ENCODE measurements at regions not wholly inside any gene's neighbourhood (a gene's known extent, or its start where the extent isn't known, plus 50 kb on each side); places are given as distances from the start of the nearest gene placed in this dataset.

GRCh38 chr4:171448358-171448757, 364.8 kb upstream of the GALNTL6 start:
- Histone ChIP-seq H3K36me3 (ENCODE audit: control insufficient read depth, insufficient read depth, low read length) (no peaks in the 10 kb centered on the region), H3K9me3 (ENCODE audit: control insufficient read depth, low read length) (no peaks in the 10 kb centered on the region), H3K27me3 (ENCODE audit: control insufficient read depth, insufficient read depth, low read length) (no peaks in the 10 kb centered on the region), H3K9ac (no peak overlapping the region), H3K4me3 (ENCODE audit: low read depth, low read length) (no peak overlapping the region), H3K4me1 (no peaks in the 10 kb centered on the region), H3K79me2 (no peaks in the 10 kb centered on the region), H3K4me2 (ENCODE audit: low read length) (no peak overlapping the region), H3K27ac (no peak overlapping the region), H2AFZ (no peak overlapping the region)
- TF ChIP-seq CTCF (IDR thresholded peaks at IDR 0.05) = no peak

GRCh38 chr4:171441300-171441941, 371.8 kb upstream of the GALNTL6 start:
- no peak for TF ChIP-seq CTCF (IDR thresholded peaks at IDR 0.05)
- Histone ChIP-seq H3K27ac (no peak overlapping the region), H3K4me1 (no peaks in the 10 kb centered on the region), H3K9ac (no peak overlapping the region), H3K36me3 (ENCODE audit: control insufficient read depth, insufficient read depth, low read length) (no peaks in the 10 kb centered on the region), H3K9me3 (ENCODE audit: control insufficient read depth, low read length) (no peaks in the 10 kb centered on the region), H3K27me3 (ENCODE audit: control insufficient read depth, insufficient read depth, low read length) (no peaks in the 10 kb centered on the region), H2AFZ (no peak overlapping the region), H3K4me3 (ENCODE audit: low read depth, low read length) (no peak overlapping the region), H3K4me2 (ENCODE audit: low read length) (no peak overlapping the region), H3K79me2 (no peaks in the 10 kb centered on the region)

- Histone ChIP-seq H3K4me3 (ENCODE audit: low read depth, low read length) (no peak overlapping the region), H3K79me2 (no peaks in the 10 kb centered on the region), H3K27me3 (ENCODE audit: control insufficient read depth, insufficient read depth, low read length) (no peaks in the 10 kb centered on the region), H2AFZ (no peak overlapping the region), H3K36me3 (ENCODE audit: control insufficient read depth, insufficient read depth, low read length) (no peaks in the 10 kb centered on the region), H3K9me3 (ENCODE audit: control insufficient read depth, low read length) (no peaks in the 10 kb centered on the region), H3K9ac (no peak overlapping the region), H3K4me1 (no peaks in the 10 kb centered on the region), H3K4me2 (ENCODE audit: low read length) (no peak overlapping the region), H3K27ac (no peak overlapping the region)
- TF ChIP-seq CTCF (IDR thresholded peaks at IDR 0.05) = no peak
Measured at GRCh38 chr4:171433674-171434073, 379.5 kb upstream of the GALNTL6 start.

GRCh38 chr4:171432536-171432935, 380.7 kb upstream of the GALNTL6 start:
- H3K4me2 ChIP-seq (ENCODE audit: low read length) = no peak overlapping the region
- H3K79me2 ChIP-seq = no peaks in the 10 kb centered on the region
- H3K27me3 ChIP-seq (ENCODE audit: control insufficient read depth, insufficient read depth, low read length) = no peaks in the 10 kb centered on the region
- no peak for TF ChIP-seq CTCF (IDR thresholded peaks at IDR 0.05)
- no peak overlapping the region for H3K27ac ChIP-seq
- H3K9me3 ChIP-seq (ENCODE audit: control insufficient read depth, low read length) = no peaks in the 10 kb centered on the region
- no peaks in the 10 kb centered on the region for H3K4me1 ChIP-seq
- no peak overlapping the region for H3K9ac ChIP-seq
- H2AFZ ChIP-seq = no peak overlapping the region
- no peaks in the 10 kb centered on the region for H3K36me3 ChIP-seq (ENCODE audit: control insufficient read depth, insufficient read depth, low read length)
- no peak overlapping the region for H3K4me3 ChIP-seq (ENCODE audit: low read depth, low read length)

- no peaks in the 10 kb centered on the region for H3K36me3 ChIP-seq (ENCODE audit: control insufficient read depth, insufficient read depth, low read length)
- H3K27ac ChIP-seq = no peak overlapping the region
- no peaks in the 10 kb centered on the region for H3K79me2 ChIP-seq
- H3K4me2 ChIP-seq (ENCODE audit: low read length) = no peak overlapping the region
- no peaks in the 10 kb centered on the region for H3K4me1 ChIP-seq
- H3K9ac ChIP-seq = no peak overlapping the region
- no peak overlapping the region for H3K4me3 ChIP-seq (ENCODE audit: low read depth, low read length)
- TF ChIP-seq CTCF (IDR thresholded peaks at IDR 0.05) = no peak
- H3K9me3 ChIP-seq (ENCODE audit: control insufficient read depth, low read length) = no peaks in the 10 kb centered on the region
- H2AFZ ChIP-seq = no peak overlapping the region
- no peaks in the 10 kb centered on the region for H3K27me3 ChIP-seq (ENCODE audit: control insufficient read depth, insufficient read depth, low read length)
Measured at GRCh38 chr4:171430495-171430894, 382.7 kb upstream of the GALNTL6 start.

Data from parathyroid adenoma (tissue), 2 donors.